ENCODE measurements at regions not wholly inside any gene's neighbourhood (a gene's known extent, or its start where the extent isn't known, plus 50 kb on each side); places are given as distances from the start of the nearest gene placed in this dataset.

- no peak for TF ChIP-seq POLR2AphosphoS5 (IDR thresholded peaks at IDR 0.05; ENCODE audit: low read depth, low read length)
- TF ChIP-seq, protein P1, sequence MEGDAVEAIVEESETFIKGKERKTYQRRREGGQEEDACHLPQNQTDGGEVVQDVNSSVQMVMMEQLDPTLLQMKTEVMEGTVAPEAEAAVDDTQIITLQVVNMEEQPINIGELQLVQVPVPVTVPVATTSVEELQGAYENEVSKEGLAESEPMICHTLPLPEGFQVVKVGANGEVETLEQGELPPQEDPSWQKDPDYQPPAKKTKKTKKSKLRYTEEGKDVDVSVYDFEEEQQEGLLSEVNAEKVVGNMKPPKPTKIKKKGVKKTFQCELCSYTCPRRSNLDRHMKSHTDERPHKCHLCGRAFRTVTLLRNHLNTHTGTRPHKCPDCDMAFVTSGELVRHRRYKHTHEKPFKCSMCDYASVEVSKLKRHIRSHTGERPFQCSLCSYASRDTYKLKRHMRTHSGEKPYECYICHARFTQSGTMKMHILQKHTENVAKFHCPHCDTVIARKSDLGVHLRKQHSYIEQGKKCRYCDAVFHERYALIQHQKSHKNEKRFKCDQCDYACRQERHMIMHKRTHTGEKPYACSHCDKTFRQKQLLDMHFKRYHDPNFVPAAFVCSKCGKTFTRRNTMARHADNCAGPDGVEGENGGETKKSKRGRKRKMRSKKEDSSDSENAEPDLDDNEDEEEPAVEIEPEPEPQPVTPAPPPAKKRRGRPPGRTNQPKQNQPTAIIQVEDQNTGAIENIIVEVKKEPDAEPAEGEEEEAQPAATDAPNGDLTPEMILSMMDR (IDR thresholded peaks at IDR 0.05) = no peak
Observed at GRCh38 chr6:120451508-120451907, 882.8 kb downstream of the TBC1D32 start.
